ENCODE measurements at regions not wholly inside any gene's neighbourhood (a gene's known extent, or its start where the extent isn't known, plus 50 kb on each side); places are given as distances from the start of the nearest gene placed in this dataset.

GRCh38 chr4:41473176-41473575 is 64.8 kb upstream of the LIMCH1 start:
- Histone ChIP-seq H4K91ac (ENCODE audit: insufficient read depth, low read depth, low read length) (no peak overlapping the region), H3K4me2 (ENCODE audit: low read depth, low read length) (no peak overlapping the region), H3K9me1 (ENCODE audit: insufficient read depth, low read length) (no peaks in the 10 kb centered on the region), H3K4me3 (ENCODE audit: insufficient read depth, low read depth, low read length) (no peak overlapping the region), H2BK120ac (ENCODE audit: low read depth, low read length) (no peak overlapping the region), H2BK15ac (ENCODE audit: low read depth, low read length) (no peak overlapping the region), H2AFZ (replicated peaks; ENCODE audit: low read length, poor library complexity) (no peak overlapping the region), H3K9me3 (ENCODE audit: control insufficient read depth, insufficient read depth, low read length) (no peaks in the 10 kb centered on the region), H2BK20ac (ENCODE audit: low read depth, low read length) (no peak overlapping the region), H3K27me3 (ENCODE audit: control insufficient read depth, insufficient read depth, low read length) (no peaks in the 10 kb centered on the region), H3K56ac (ENCODE audit: extremely low read depth, insufficient read depth, low read length) (no peak overlapping the region), H4K8ac (ENCODE audit: low read depth in 2 of 2, low read length in 2 of 2) (no peak overlapping the region), H3K18ac (ENCODE audit: low read depth, low read length) (no peak overlapping the region), H2AK9ac (replicated peaks; ENCODE audit: low read depth, low read length, poor library complexity) (no peak overlapping the region), H2AK5ac (ENCODE audit: low read depth, low read length) (no peak overlapping the region), H3K36me3 (ENCODE audit: control insufficient read depth, insufficient read depth, low read length) (no peaks in the 10 kb centered on the region), H3K23ac (ENCODE audit: low read depth, low read length) (no peak overlapping the region), H3K27ac (ENCODE audit: insufficient read depth, low read length) (no peak overlapping the region), H3K79me1 (ENCODE audit: low read depth in 1 of 2, low read length in 2 of 2) (no peaks in the 10 kb centered on the region), H3K14ac (replicated peaks; ENCODE audit: low read depth, low read length) (no peak overlapping the region), H2BK5ac (ENCODE audit: low read depth, low read length, poor library complexity, severe bottlenecking) (no peak overlapping the region), H3K4me1 (ENCODE audit: control insufficient read depth, insufficient read depth, low read length) (no peaks in the 10 kb centered on the region), H4K5ac (ENCODE audit: low read depth, low read length) (no peak overlapping the region), H4K20me1 (ENCODE audit: insufficient read depth, low read length) (no peaks in the 10 kb centered on the region), H3K4ac (ENCODE audit: low read depth, low read length) (no peak overlapping the region), H3K9ac (ENCODE audit: low read depth, low read length) (no peak overlapping the region)
- WGBS, 2 experiments (ENCODE audit: extremely low coverage in 2 of 2, insufficient read length in 1 of 2): no CpG with 5 or more reads among the region's 2 CpGs
- in situ Hi-C loops (cut with MboI; ENCODE audit: low sequenced_read_pairs): no loop called here
- dilution Hi-C loops (cut with HindIII; ENCODE audit: low sequenced_read_pairs, unreplicated experiment): no loop called here
- POLR2A ChIA-PET (ENCODE audit: unreplicated experiment): no interaction called here
- BruUV-seq (replicated peaks): no TSS peak
- CTCF ChIA-PET: no interaction called here
- TF ChIP-seq FOS (IDR thresholded peaks at IDR 0.05; ENCODE audit: low read depth, low read length) (no peak), CHD1 (IDR thresholded peaks at IDR 0.05; ENCODE audit: low read depth, low read length) (no peak), RFX5 (IDR thresholded peaks at IDR 0.05; ENCODE audit: low read depth, low read length) (no peak), ELK1 (IDR thresholded peaks at IDR 0.05; ENCODE audit: borderline replicate concordance, low read depth, low read length) (no peak), CTCF (conservative IDR thresholded peaks at IDR 0.05; ENCODE audit: low read depth, low read length) (no peak), MXI1 (IDR thresholded peaks at IDR 0.05; ENCODE audit: borderline replicate concordance, low read depth, low read length) (no peak), SMC3 (IDR thresholded peaks at IDR 0.05; ENCODE audit: low read depth, low read length) (no peak), RCOR1 (IDR thresholded peaks at IDR 0.05; ENCODE audit: insufficient replicate concordance, low read length) (no peak), POLR2A (IDR thresholded peaks at IDR 0.05; ENCODE audit: low read depth, low read length) (no peak), RAD21 (IDR thresholded peaks at IDR 0.05; ENCODE audit: low read length) (no peak), NFE2L2 (IDR thresholded peaks at IDR 0.05; ENCODE audit: low read depth, low read length) (no peak), MAFK (IDR thresholded peaks at IDR 0.05; ENCODE audit: low read depth, low read length) (no peak)
- TF ChIP-seq, protein P1, sequence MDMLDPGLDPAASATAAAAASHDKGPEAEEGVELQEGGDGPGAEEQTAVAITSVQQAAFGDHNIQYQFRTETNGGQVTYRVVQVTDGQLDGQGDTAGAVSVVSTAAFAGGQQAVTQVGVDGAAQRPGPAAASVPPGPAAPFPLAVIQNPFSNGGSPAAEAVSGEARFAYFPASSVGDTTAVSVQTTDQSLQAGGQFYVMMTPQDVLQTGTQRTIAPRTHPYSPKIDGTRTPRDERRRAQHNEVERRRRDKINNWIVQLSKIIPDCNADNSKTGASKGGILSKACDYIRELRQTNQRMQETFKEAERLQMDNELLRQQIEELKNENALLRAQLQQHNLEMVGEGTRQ (IDR thresholded peaks at IDR 0.05; ENCODE audit: low read depth, low read length): no peak
- no peak for ATAC-seq (ENCODE audit: low read depth)
- intact Hi-C loops (cut with micrococcal nuclease): no loop called here
- DNase-seq: no peak

All from IMR-90 (cell line).